Neural cell (in vitro differentiated cells): ENCODE measurements at regions not wholly inside any gene's neighbourhood (a gene's known extent, or its start where the extent isn't known, plus 50 kb on each side); places are given as distances from the start of the nearest gene placed in this dataset.

Source experiments
- H2AFZ ChIP-seq: fragments of 200-600, 300-800 bp; sonication (generic), shearing (Covaris generic); 2 replicates; pipeline ENCODE4 v1.6.0; 2014; ENCODE audit warnings: low read depth, mild to moderate bottlenecking, antibody characterized with exemption, low read length, moderate library complexity
- H3F3A ChIP-seq: fragments of 200-600 bp; shearing (Covaris generic); 2 replicates; pipeline ENCODE4 v1.6.1; 2016; ENCODE audit warnings: mild to moderate bottlenecking, moderate library complexity, mixed read lengths, antibody characterized with exemption, low read length; ENCODE audit not compliant: insufficient read depth, poor library complexity, severe bottlenecking
- H3K27ac ChIP-seq: fragments of 200-600, 300-800 bp; sonication (generic), shearing (Covaris generic); 2 replicates; pipeline ENCODE4 v1.5.1; 2014; ENCODE audit warnings: mild to moderate bottlenecking, low read length, moderate library complexity
- H3K27me3 ChIP-seq: fragments of 300-800, 200-600 bp; sonication (generic), shearing (Covaris generic); 2 replicates; pipeline ENCODE4 v1.6.0; 2014; ENCODE audit warnings: mild to moderate bottlenecking, low read depth, low read length, moderate library complexity; ENCODE audit not compliant: insufficient read depth
- H3K36me3 ChIP-seq: fragments of 300-800, 200-600 bp; sonication (generic), shearing (Covaris generic); 2 replicates; pipeline ENCODE4 v1.5.1; 2014; ENCODE audit warnings: mild to moderate bottlenecking, antibody characterized with exemption, low read length, moderate library complexity; ENCODE audit not compliant: insufficient read depth
- H3K4me2 ChIP-seq: fragments of 300-800, 200-600 bp; sonication (generic), shearing (Covaris generic); 2 replicates; pipeline ENCODE4 v1.6.0; 2014; ENCODE audit warnings: mild to moderate bottlenecking, low read length
- H3K4me3 ChIP-seq: fragments of 300-800, 200-600 bp; sonication (generic), shearing (Covaris generic); 2 replicates; pipeline ENCODE4 v1.5.1; 2014; ENCODE audit warnings: mild to moderate bottlenecking, low read length, moderate library complexity
- H3K79me2 ChIP-seq: fragments of 200-600 bp; shearing (Covaris generic); replicated peaks from 2 replicates; pipeline ENCODE4 v1.6.0; 2014; ENCODE audit warnings: mild to moderate bottlenecking, low read length, moderate library complexity; ENCODE audit not compliant: insufficient read depth
- H3K9ac ChIP-seq: fragments of 300-800, 200-600 bp; sonication (generic), shearing (Covaris generic); 2 replicates; pipeline ENCODE4 v1.6.1; 2016; ENCODE audit warnings: mild to moderate bottlenecking, low read length, mixed read lengths
- H3K9me2 ChIP-seq: fragments of 200-600 bp; shearing (Covaris generic); 2 replicates; pipeline ENCODE4 v1.6.1; 2016; ENCODE audit warnings: mild to moderate bottlenecking, low read length, mixed read lengths; ENCODE audit not compliant: insufficient read depth
- H3K9me3 ChIP-seq: fragments of 200-600, 300-800 bp; sonication (generic), shearing (Covaris generic); 2 replicates; pipeline ENCODE4 v1.6.1; 2016; ENCODE audit warnings: mild to moderate bottlenecking, mixed run types, low read length, moderate library complexity, mixed read lengths
- H4K20me1 ChIP-seq: fragments of 200-600 bp; shearing (Covaris generic); 2 replicates; pipeline ENCODE4 v1.6.1; 2016; ENCODE audit warnings: mild to moderate bottlenecking, mixed run types; ENCODE audit not compliant: insufficient read depth
- CTCF ChIP-seq: fragments of 450-650 bp; IDR thresholded peaks from 2 replicates; pipeline ENCODE4 v1.5.1; 2014; ENCODE audit warnings: antibody characterized with exemption, mild to moderate bottlenecking, moderate library complexity; ENCODE audit not compliant: poor library complexity, severe bottlenecking
- EP300 ChIP-seq: fragments of 450-650 bp; conservative IDR thresholded peaks from 2 replicates; pipeline ENCODE4 v1.6.1; 2014; ENCODE audit warnings: antibody characterized with exemption, mild to moderate bottlenecking, moderate library complexity; ENCODE audit not compliant: poor library complexity, severe bottlenecking
- EZH2 ChIP-seq: fragments of 200-600, 300-800 bp; shearing (Covaris generic), sonication (generic); IDR thresholded peaks from 2 replicates; pipeline ENCODE4 v1.6.1; 2014; ENCODE audit warnings: antibody characterized with exemption, low read length, borderline replicate concordance, mild to moderate bottlenecking; ENCODE audit not compliant: insufficient read depth, poor library complexity, severe bottlenecking
- MXI1 ChIP-seq: fragments of 450-650 bp; conservative IDR thresholded peaks from 2 replicates; pipeline ENCODE4 v1.6.1; 2014; ENCODE audit warnings: antibody characterized with exemption, mild to moderate bottlenecking; ENCODE audit not compliant: poor library complexity, severe bottlenecking
- POLR2AphosphoS5 ChIP-seq: IDR thresholded peaks from 2 replicates; pipeline ENCODE4 v1.6.1; 2012
- RAD21 ChIP-seq: fragments of 450-650 bp; conservative IDR thresholded peaks from 2 replicates; pipeline ENCODE4 v1.6.1; 2014; ENCODE audit warnings: antibody characterized with exemption, mild to moderate bottlenecking, moderate library complexity
- REST ChIP-seq: IDR thresholded peaks from 2 replicates; pipeline ENCODE4 v1.6.1; 2012; ENCODE audit warnings: borderline replicate concordance
- SMC3 ChIP-seq: fragments of 450-650 bp; conservative IDR thresholded peaks from 2 replicates; pipeline ENCODE4 v1.6.1; 2014; ENCODE audit warnings: antibody characterized with exemption, mild to moderate bottlenecking, moderate library complexity; ENCODE audit not compliant: poor library complexity

GRCh38 chr4:160592258-160592657 lies 1489.4 kb downstream of the RAPGEF2 start:
- no peak overlapping the region for H2AFZ ChIP-seq
- no peak overlapping the region for H3K4me3 ChIP-seq
- TF ChIP-seq SMC3 (no peak), MXI1 (no peak), REST (no peak), EZH2 (no peak), RAD21 (no peak), CTCF (no peak), EP300 (no peak)
- H3K27me3 ChIP-seq, result no peaks in the 10 kb centered on the region
- no peaks in the 10 kb centered on the region for H3K9me2 ChIP-seq
- H3F3A ChIP-seq, result no peaks in the 10 kb centered on the region
- H3K36me3 ChIP-seq, result no peaks in the 10 kb centered on the region
- no peaks in the 10 kb centered on the region for H3K79me2 ChIP-seq
- H3K27ac ChIP-seq, result no peak overlapping the region
- H3K4me2 ChIP-seq, result no peak overlapping the region
- no peak overlapping the region for H3K9ac ChIP-seq
- H3K9me3 ChIP-seq, result no peaks in the 10 kb centered on the region
- H4K20me1 ChIP-seq, result no peaks in the 10 kb centered on the region

GRCh38 chr4:160595646-160596045 lies 1492.8 kb downstream of the RAPGEF2 start:
- Histone ChIP-seq H3K9me2 (no peaks in the 10 kb centered on the region), H3K4me3 (no peak overlapping the region), H4K20me1 (no peaks in the 10 kb centered on the region), H3K4me2 (no peak overlapping the region), H3K27me3 (no peaks in the 10 kb centered on the region), H3K79me2 (no peaks in the 10 kb centered on the region), H3K9me3 (no peaks in the 10 kb centered on the region), H3K9ac (no peak overlapping the region), H3K27ac (no peak overlapping the region), H2AFZ (no peak overlapping the region), H3F3A (no peaks in the 10 kb centered on the region), H3K36me3 (no peaks in the 10 kb centered on the region)
- TF ChIP-seq CTCF (no peak), POLR2AphosphoS5 (no peak), EZH2 (no peak), RAD21 (no peak)
